Dermis microvascular lymphatic vessel endothelial cell (primary cell): ENCODE measurements at regions not wholly inside any gene's neighbourhood (a gene's known extent, or its start where the extent isn't known, plus 50 kb on each side); places are given as distances from the start of the nearest gene placed in this dataset.

ENCODE experiments used
- DNase-seq, 2 donors: peaks; one replicate each; pipeline versions ENCODE4 v3.0.0 to v3.0.0-alpha.2; 2010; ENCODE audit warnings: low read depth in 2 of 2

DNA sequence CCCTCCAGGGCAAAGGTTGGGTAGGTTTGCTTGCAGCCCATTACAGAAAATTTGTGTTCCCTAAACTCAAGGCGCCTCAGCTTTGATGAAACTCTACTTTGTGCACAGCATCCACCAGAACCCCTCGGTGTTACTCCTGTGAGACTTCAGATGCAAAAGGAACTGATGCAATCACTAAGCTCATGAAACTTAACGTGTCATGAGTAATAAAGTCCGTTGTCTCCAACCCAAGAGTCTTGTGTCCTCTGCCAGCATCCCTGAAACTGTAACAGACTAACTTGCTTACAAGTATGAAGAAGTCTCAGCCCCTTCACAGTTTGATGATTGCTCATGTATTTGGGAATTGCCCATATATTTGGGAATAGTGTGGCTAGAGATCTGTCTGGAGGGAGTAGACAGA lies 74.8 kb upstream of the MARCHF10 start:
- no peak for DNase-seq

DNA sequence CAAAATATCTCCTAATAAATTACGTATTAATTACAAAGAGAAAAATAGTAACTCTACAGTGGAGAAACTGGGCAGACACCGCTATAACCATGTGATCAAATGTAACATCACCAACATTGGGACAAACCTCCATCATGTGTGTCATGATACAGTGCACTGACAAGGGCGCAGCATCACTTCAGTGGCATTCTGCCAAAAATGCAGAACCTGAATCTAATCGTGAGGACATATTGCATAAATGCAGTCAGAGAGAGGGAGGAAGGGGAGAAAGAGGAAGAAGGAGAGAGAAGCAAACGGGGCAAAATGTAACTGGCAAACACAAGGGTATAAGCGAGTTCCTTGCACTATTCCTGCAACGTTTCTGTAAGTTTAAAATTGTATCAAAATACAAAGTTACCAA lies 74.2 kb upstream of the MARCHF10 start:
- DNase-seq, result no peak

DNA sequence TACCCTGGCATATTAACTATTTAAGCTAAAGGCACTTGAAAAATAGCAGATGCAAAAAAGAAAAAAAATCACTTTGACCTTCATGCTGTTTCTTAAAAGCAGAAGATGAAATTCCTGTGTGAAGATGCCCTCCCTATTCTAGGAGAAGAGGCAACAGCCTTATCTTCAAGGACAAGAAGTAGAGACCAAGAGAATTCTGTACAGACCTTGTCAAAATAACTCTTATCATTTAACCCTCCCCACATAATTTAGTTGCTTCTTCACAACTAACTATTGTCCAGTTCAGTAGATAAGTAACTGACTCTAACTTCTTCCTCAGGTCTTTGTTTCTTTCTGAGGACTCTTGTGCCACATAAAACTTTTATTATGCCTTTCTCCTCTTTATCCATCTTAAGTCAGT lies 72.0 kb upstream of the MARCHF10 start:
- no peak for DNase-seq

DNA sequence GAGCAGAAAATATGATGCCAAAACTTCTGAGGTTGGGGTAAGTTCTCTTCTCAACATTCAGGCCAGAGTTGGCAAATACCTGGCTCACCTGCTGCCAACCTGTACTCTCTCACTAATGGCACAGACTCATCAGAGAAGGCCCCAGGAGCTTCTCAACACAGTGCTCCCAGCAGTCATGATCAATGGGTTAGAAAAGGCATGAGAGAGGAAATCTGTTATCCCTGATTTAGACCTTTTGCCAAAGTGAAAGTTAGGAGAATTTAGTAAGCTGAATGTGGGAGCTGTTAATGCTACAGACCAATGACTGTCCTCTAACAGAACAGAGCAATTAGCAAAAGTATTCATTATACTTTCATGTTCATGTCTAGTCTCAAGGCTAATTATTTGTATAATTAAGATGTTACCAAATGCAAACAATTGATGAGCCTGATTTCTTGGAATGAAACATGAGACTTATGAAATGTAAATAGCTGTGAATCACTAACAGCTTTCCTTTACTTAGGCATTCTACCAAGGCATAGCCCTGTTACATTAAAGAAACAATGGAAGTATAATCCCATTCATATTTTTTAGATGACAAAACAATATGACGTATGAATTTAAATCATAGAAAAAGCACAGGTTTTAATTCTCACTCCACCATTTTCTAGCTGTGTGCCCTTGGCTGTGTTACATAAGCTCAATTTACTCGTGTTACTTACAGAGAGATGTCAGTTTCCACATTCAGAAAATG lies 68.7 kb upstream of the MARCHF10 start:
- peak; percentile 37 to 45 for DNase-seq

DNA sequence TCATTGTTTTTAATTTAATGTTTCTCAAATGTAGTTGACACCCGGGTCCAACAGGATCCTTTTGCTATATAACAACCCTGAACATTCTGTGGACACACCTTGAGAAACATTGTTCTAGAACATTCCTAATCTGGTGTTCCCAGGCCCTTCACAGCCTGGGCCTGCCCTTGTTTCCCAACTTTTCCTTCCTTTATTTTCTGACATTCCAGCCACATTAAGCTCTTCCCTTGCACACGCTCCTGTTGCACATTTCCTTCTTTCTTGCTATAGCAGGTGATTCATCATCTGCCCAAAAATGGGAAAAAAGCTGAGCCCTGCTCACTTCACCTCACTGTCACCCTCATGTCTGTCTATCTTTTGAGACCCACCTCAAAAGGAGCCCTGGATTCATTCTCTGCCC lies 67.9 kb upstream of the MARCHF10 start:
- DNase-seq, result peak; percentile 73 to 79

DNA sequence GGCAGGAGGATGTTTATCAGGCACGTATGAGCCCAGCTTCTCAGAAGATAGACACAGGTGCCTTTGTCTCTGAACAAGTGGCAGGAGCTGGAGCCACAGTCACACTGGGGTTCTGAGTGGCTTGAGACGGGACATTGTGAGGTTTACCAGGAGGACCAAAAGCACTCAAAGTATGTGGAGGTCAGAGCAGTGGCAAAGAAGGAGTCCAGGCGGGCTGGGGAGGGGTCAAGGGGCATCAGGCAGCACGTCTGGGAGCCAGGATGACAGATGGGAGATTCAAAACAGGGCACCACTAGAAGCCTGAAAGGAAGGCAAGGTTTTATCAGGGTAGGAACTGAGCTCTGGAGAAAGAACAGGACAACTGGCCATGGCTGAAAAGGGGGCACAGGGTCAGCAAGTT lies 67.2 kb upstream of the MARCHF10 start:
- DNase-seq, result no peak

DNA sequence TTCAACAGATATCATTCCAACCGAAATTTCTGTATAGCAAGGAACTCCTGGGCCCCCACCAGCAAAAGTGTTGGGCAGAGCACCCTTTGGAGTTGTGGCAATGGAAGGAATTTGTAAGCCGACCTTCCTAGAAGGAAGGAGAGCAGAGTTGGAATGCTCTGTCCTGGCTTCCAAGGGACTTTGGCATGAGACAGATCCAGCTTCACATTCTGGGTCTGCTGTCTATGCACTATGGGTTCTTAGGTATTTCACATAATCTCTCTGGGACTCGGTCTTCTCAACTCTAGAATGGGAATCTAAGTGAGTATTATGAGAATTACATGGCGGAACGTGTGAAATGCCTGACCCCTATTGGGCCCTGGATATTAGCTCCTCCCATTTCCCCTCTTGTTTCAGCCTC lies 63.2 kb upstream of the MARCHF10 start:
- DNase-seq, result no peak

DNA sequence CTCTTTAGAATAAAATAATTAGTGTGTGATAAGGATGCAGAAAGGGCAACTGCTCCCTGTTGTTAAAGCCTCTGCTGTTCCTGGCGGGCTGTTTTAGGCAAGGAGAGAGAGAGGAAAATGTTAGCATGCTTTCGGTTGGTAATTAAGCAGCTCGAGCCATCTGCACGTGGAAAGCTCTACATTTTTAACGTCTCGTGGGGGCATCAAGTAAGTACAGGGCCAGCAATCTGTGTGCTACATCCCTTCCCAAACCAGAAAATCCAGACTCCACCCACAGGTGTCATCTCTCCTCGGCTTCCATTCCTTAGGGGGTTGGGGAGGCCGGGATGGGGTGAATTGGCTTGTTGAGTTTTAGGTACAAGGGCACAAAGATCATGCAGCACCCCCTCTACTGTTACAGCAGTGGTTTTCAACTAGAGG lies 62.4 kb upstream of the MARCHF10 start:
- DNase-seq, result no peak

DNA sequence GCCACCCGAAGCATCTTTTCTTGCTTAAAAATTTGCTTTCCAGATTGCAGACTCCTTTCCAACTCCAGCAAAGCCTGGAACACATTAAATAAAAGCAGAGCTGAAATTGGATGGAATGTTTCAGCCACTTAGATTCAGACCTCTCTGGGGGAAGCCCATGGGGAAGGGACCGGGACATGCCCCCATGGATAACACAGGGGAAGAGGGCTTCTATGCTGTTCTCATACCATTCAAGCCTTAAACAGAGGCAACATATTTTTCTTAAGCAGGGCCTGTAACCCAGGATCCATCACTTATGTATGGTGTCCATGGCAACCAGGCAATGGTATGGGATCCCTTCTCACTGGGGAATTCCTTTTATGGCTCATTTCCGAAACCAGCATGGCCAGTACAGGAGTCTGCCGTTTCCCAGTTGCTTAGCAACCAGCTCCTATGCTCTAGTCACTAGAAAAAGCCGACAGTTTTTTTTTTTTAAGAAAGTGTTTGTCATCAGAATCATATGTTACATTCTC lies 62.0 kb upstream of the MARCHF10 start:
- DNase-seq, result peak in 1 of 2 donors; percentile 16

DNA sequence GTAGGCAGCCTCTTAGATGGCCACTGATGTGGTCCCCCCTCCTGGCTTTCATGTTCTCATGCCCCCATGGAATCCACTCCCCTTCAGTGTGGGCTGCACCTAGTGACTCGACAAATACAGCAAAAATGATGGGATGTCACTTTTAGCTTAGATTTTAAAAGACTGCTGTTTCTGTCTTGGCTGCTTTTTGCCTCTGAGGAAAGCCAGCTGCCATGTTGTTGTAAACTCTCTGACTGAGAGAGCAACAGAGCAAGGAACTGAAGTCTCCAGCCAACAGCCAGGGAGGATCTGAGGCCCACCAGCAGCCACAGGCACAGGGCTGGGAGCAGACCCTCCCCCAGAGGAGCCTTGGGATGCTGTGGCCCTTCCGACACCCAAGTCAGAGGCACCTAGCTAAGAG lies 60.6 kb upstream of the MARCHF10 start:
- no peak for DNase-seq

DNA sequence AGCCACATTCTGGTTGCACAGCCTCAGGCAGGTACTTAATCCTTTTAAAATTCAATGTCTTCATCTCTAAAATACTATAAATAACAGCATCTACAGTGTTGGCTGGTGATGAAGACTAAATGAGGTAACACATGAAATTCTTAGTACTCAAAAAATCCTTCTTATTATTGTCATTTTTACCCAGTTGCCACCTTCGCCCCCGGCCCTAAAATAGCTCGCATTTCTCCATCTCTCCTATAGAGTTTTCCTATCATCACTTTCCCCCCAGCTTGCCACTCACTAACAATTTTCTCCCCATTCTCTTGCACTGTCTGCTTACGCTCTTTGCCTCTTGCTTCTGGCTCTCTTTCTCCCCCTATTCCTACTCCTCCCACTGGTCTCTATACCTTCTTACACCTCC lies 59.9 kb upstream of the MARCHF10 start:
- no peak for DNase-seq

DNA sequence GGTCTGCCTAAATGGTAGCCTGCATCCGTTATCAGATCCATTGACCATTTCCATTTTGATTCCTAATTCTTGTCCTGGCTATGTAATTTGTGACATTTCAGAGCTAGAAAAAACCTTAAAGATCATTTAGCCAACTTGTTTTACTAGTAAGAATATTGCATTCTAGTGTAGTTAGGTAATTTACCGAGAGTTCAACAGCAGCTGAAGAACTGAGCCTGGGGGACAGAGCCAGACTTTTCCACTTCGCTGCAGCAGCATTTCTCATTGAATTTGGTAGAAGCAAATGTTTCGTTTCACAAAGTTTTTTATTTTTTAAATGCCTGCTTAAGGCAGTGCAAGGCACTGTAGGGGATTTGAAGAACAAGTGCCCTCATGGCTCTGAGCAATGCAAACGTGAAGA lies 59.2 kb upstream of the MARCHF10 start:
- no peak for DNase-seq

DNA sequence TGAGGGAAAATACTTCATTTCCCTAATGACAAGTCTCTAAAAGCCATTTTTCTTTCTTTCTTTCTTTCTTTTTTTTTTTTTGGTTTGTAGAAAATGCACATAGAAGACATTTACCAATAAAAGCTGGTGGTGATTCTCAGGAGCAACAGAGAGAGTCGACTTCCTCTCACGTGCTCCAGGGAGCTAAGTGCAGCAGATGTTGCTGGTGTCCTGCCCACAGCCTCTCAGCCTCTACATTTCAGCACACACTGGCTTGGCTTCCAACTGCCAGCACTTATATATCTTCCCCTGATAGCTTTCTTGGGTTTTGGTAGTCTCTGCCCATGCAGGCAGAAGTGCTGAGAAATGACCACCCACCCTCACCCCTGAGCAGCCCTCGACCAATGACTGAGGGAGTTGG lies 58.4 kb upstream of the MARCHF10 start:
- no peak for DNase-seq

DNA sequence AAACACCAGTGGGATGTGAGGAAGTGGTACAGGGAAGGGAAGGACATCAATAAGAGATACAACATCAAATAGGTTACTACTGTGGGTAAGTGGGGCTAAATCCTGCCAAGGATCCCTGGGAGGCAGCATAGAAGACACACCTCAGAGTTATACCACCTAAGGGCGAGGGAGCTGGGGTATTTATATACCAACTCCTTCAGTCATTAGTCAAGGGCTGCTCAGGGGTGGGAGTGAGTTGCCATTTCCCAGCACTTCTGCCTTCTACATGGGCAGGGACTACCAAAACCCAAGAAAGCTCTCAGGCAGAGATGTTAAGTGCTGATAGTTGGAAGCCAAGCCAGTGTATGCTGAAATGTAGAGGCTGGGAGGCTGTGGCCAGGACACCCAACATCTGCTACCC lies 57.5 kb upstream of the MARCHF10 start:
- DNase-seq, result no peak

DNA sequence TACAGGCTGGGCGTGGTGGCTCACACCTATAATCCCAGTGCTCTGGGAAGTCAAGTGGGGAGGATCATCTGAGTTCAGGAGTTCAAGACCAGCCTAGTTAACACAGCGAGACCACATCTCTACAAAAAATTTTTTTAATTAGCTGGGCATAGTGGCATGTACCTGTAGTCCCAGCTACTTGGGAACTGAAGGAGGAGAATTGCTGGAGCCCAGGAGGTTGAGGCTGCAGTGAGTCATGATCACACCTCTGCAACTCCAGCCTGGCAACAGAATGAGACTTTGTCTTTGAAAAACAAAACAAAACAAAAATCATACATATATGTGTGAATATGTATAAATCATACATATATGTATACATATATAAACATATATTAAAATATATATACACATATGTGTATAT lies 54.1 kb upstream of the MARCHF10 start:
- DNase-seq, result no peak

DNA sequence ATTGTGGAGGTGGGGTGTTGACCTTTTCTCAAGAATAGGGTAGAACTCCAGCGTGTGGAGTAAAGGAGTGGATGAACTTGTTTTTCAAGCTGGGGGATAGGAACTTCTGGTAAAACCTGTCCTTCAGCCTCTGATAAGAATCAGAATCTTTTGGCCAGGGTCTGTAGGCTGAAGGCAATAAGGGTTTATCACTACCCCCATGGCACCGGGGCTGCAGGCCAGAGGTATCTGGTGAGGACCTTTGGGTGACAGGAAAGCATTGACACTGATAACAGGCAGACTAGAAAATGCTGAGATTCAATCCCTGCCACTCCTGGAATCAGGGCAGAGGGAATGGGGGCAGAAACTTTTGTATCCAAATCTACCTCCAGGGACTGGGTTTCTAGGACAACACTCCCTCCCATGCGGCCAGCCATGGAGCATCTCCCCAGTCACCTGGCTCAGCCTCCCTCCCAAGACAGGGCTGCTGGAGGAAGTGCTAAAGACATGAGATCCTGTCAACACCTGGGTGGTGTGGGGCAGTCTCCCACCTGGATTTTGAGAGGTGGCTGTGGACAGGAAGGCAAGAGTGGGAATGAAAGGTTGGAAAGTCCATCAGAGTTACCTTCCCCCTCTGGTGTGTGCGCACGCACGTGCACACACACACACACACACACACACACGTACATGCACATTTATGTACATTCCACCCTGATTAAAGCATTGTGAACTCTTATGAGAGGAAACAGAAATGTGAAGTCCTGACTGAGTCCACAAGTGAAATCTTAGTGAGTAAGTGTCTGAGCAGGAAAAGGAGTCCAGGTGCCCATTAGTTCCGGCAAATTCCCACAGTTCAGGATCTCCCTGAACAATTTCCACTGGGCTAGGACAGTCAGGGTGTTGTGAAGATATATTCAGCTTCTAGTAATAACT lies 53.1 kb upstream of the MARCHF10 start:
- DNase-seq, result peak in 1 of 2 donors; percentile 8

DNA sequence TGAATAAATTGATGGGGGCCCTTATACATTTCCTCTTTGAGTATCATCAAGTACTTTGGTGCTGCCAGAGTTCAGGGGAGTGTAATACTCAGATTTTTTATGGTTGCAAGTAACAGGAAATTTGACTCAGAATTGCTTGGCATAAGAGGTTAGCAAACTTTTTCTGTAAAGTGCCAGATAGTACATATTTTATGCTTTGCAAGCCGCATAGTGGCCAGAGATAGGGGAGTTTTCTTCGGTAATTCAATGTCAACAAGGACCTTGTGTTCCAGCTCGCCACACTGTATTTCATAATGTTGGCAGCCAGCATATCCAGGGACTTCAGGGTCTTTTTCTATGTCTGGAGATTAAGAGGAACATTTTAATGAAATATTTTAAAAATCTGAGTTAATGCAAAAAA lies 51.0 kb upstream of the MARCHF10 start:
- DNase-seq, result peak in 1 of 2 donors; percentile 42
